MCF 10A (cell line): ENCODE measurements at regions not wholly inside any gene's neighbourhood (a gene's known extent, or its start where the extent isn't known, plus 50 kb on each side); places are given as distances from the start of the nearest gene placed in this dataset.

Experiments
- BruUV-seq: library from RNA; stranded (reverse); fragments of 400-500 nt; replicated peaks from 2 replicates; lab custom pipeline; 2021; lab: Mats Ljungman, UMichigan
- CTCF ChIA-PET: fragments of 300-600 bp; sonication (Branson Sonifier 250); formaldehyde crosslinking; extraction: SDS; loops from one replicate; lab custom pipeline; 2021; ENCODE audit warnings: antibody characterized with exemption, inconsistent platforms; lab: Yijun Ruan, JAX
- POLR2A ChIA-PET: fragments of 300-600, 350-650 bp; sonication (Branson Sonifier 250); formaldehyde crosslinking; extraction: SDS; loops from one replicate; lab custom pipeline; 2020; ENCODE audit warnings: antibody characterized with exemption, inconsistent platforms; lab: Yijun Ruan, JAX
- DNase-seq: peaks from one replicate; pipeline ENCODE4 v3.0.0-alpha.2; 2018; ENCODE audit not compliant: unreplicated experiment
- H3K27ac Mint-ChIP-seq: one replicate; pipeline ENCODE4 v1.8.0; 2022; ENCODE audit warnings: mild to moderate bottlenecking, low read depth, mixed read lengths; ENCODE audit not compliant: unreplicated experiment
- H3K27me3 Mint-ChIP-seq: one replicate; pipeline ENCODE4 v1.8.0; 2022; ENCODE audit warnings: mixed read lengths; ENCODE audit not compliant: insufficient read depth, unreplicated experiment
- H3K36me3 Mint-ChIP-seq: one replicate; pipeline ENCODE4 v1.8.0; 2022; ENCODE audit warnings: mild to moderate bottlenecking, moderate library complexity, mixed read lengths; ENCODE audit not compliant: insufficient read depth, unreplicated experiment
- H3K4me1 Mint-ChIP-seq: one replicate; pipeline ENCODE4 v1.8.0; 2022; ENCODE audit warnings: mixed read lengths; ENCODE audit not compliant: insufficient read depth, unreplicated experiment
- H3K4me3 Mint-ChIP-seq: one replicate; pipeline ENCODE4 v1.8.0; 2022; ENCODE audit warnings: mild to moderate bottlenecking, moderate library complexity, mixed read lengths; ENCODE audit not compliant: unreplicated experiment
- H3K9me3 Mint-ChIP-seq: one replicate; pipeline ENCODE4 v1.8.0; 2022; ENCODE audit warnings: mixed read lengths; ENCODE audit not compliant: unreplicated experiment
- intact Hi-C: fragments of 100-400 bp; cut with micrococcal nuclease; formaldehyde crosslinking; loops from 2 replicates; pipeline ENCODE4 v1.14.1; 2022
- TF ChIP-seq, protein P1 (sequence below): fragments of 200-600 bp; IDR thresholded peaks from one replicate; pipeline ENCODE4 v1.8.0; 2022; ENCODE audit warnings: antibody characterized with exemption, mild to moderate bottlenecking; ENCODE audit not compliant: unreplicated experiment

DNA sequence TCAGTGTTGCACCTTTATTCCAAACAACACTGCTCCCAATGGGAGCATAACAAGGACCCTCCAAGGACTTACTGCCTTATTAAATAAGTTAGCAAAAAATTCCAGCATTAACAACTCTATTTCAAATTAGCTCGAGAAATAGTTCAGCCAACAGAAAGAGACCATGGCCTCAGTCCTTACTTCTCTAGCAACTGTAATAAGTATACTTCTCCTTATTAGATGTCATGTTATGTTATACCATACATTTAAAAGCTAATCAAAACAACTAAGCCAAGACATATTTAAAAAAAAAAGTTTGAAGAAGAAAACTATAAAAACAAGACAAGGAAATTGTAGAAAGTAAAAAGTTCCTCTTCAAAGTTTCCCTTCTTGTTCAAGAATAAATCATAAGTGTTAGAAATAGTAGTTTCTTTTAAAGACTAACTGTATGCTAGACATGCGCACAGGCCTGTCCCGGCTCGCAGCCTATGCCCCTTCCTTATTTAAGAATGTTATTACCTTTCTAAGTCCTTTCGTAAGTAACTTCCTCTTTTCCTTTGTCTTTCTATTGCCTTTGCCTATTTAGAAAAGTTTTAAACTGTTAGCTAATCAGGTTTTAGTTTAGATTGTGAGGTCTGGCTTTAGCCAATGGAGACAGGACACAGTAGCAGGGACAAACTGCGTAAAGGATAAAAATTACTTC lies 68.6 kb downstream of the RESF1 start:
- DNase-seq = no peak
- intact Hi-C loops = no loop called here
- Mint-ChIP-seq H3K9me3 (no peaks in the 10 kb centered on the region), H3K4me3 (no peak overlapping the region), H3K4me1 (no peaks in the 10 kb centered on the region), H3K27me3 (peaks cover 16% of the 10 kb centered on the region), H3K27ac (no peak overlapping the region), H3K36me3 (no peaks in the 10 kb centered on the region)
- POLR2A ChIA-PET = interaction anchor here (0.7 to 1.2 kb wide), 2 partner anchors 9 to 38 kb away, joined by 4 to 7 read pairs; no protein-coding TSS in a partner anchor
- TF ChIP-seq, protein P1, sequence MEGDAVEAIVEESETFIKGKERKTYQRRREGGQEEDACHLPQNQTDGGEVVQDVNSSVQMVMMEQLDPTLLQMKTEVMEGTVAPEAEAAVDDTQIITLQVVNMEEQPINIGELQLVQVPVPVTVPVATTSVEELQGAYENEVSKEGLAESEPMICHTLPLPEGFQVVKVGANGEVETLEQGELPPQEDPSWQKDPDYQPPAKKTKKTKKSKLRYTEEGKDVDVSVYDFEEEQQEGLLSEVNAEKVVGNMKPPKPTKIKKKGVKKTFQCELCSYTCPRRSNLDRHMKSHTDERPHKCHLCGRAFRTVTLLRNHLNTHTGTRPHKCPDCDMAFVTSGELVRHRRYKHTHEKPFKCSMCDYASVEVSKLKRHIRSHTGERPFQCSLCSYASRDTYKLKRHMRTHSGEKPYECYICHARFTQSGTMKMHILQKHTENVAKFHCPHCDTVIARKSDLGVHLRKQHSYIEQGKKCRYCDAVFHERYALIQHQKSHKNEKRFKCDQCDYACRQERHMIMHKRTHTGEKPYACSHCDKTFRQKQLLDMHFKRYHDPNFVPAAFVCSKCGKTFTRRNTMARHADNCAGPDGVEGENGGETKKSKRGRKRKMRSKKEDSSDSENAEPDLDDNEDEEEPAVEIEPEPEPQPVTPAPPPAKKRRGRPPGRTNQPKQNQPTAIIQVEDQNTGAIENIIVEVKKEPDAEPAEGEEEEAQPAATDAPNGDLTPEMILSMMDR = no peak
- BruUV-seq = no TSS peak
- CTCF ChIA-PET = interaction anchor here (1.6 kb wide), 1 partner anchor 23 kb away, joined by 4 read pairs; no protein-coding TSS in a partner anchor

GRCh38 chr12:32030151-32030550 lies 70.9 kb downstream of the RESF1 start:
- Mint-ChIP-seq H3K27me3 (peaks cover 16% of the 10 kb centered on the region), H3K4me1 (no peaks in the 10 kb centered on the region), H3K4me3 (no peak overlapping the region), H3K9me3 (no peaks in the 10 kb centered on the region), H3K27ac (no peak overlapping the region), H3K36me3 (no peaks in the 10 kb centered on the region)
- CTCF ChIA-PET = interaction anchor here (0.6 to 0.7 kb wide), 3 partner anchors 21 to 106 kb away, joined by 3 to 4 read pairs (median 4); no protein-coding TSS in a partner anchor
- TF ChIP-seq, protein P1 = no peak
- POLR2A ChIA-PET = no interaction called here
- DNase-seq = no peak
- intact Hi-C loops = no loop called here
- BruUV-seq = no TSS peak

GRCh38 chr12:32030676-32031075 lies 71.5 kb downstream of the RESF1 start:
- TF ChIP-seq, protein P1 = no peak
- POLR2A ChIA-PET = no interaction called here
- DNase-seq = no peak
- Mint-ChIP-seq H3K27ac (no peak overlapping the region), H3K36me3 (no peaks in the 10 kb centered on the region), H3K27me3 (peaks cover 16% of the 10 kb centered on the region), H3K4me1 (no peaks in the 10 kb centered on the region), H3K4me3 (no peak overlapping the region), H3K9me3 (no peaks in the 10 kb centered on the region)
- intact Hi-C loops = no loop called here
- CTCF ChIA-PET = interaction anchor here (0.6 to 0.7 kb wide), 3 partner anchors 22 to 107 kb away, joined by 3 to 4 read pairs (median 4); no protein-coding TSS in a partner anchor
- no TSS peak for BruUV-seq

DNA sequence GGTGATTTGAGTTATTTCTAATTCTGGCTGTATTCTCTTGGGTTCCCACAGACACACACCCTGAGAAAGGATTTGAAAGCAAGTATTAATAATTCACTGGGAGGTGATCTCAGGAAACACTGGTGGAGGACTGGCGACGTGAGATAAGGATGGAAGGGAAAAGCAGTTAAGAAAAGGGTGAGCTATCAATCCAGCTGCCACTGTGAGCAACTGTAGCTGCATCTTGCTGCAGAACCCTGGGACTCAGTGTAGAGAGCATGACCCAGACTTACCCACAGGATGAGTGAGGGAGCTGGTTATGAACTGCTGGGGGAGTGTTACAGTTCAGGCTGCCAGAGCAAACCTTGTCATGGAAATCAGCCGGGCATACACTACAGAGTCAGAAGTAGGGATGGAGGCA lies 71.9 kb downstream of the RESF1 start:
- CTCF ChIA-PET = no interaction called here
- BruUV-seq = no TSS peak
- POLR2A ChIA-PET = no interaction called here
- Mint-ChIP-seq H3K4me3 (no peak overlapping the region), H3K27ac (no peak overlapping the region), H3K9me3 (no peaks in the 10 kb centered on the region), H3K36me3 (no peaks in the 10 kb centered on the region), H3K27me3 (peaks cover 16% of the 10 kb centered on the region), H3K4me1 (no peaks in the 10 kb centered on the region)
- no peak for DNase-seq
- intact Hi-C loops = no loop called here
- TF ChIP-seq, protein P1 = no peak
